ENCODE measurements at regions not wholly inside any gene's neighbourhood (a gene's known extent, or its start where the extent isn't known, plus 50 kb on each side); places are given as distances from the start of the nearest gene placed in this dataset.

DNA sequence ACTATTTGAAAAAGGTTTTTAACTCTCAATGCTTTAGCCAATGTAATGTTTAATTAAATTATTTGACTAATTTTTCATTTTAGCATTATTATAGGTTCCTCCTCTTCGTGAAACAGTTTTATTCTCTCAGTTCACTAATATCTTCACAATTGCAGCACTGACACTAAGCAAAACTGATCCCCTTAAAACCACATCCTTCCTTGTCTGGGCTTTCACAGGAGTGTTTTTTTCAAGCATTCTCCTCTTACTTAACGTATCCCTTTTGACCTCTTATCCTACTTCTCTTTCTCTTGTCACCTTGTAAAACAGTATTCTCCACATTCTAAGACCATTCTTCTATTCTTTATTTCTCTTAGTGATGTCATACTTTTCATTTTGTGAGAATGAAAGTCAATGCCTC lies 112.8 kb downstream of the DSC3 start:
- Mint-ChIP-seq H3K9me3 (no peaks in the 10 kb centered on the region), H3K4me3 (no peak overlapping the region), H3K27ac (no peak overlapping the region), H3K4me1 (ENCODE audit: low read depth) (no peaks in the 10 kb centered on the region), H3K36me3 (ENCODE audit: low read depth) (no peaks in the 10 kb centered on the region), H3K27me3 (ENCODE audit: low read depth) (no peaks in the 10 kb centered on the region)
- intact Hi-C loops (cut with micrococcal nuclease), result no loop called here
- CTCF ChIA-PET, result no interaction called here
- no peak for DNase-seq

DNA sequence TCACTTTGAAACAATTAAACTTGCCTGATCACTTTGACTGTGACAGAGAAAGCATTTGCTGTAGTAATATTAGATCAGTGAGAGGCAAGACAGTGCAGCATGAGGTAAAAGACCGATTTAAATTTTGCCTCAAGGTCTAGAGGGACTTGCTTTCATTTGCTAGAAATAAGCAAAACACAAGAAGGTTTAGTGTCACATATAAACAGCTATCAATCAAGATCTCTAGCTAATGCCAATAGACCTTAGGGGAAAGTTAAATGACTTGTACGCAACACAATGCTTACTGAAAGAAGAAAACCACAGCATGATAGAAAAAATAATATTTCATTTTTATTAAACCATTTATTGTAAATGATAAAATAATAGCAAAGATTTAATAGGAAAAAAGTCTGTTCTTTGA lies 113.5 kb downstream of the DSC3 start:
- Mint-ChIP-seq H3K27ac (no peak overlapping the region), H3K9me3 (no peaks in the 10 kb centered on the region), H3K27me3 (ENCODE audit: low read depth) (no peaks in the 10 kb centered on the region), H3K4me1 (ENCODE audit: low read depth) (no peaks in the 10 kb centered on the region), H3K4me3 (no peak overlapping the region), H3K36me3 (ENCODE audit: low read depth) (no peaks in the 10 kb centered on the region)
- no peak for DNase-seq
- CTCF ChIA-PET, result no interaction called here
- intact Hi-C loops (cut with micrococcal nuclease), result no loop called here

DNA sequence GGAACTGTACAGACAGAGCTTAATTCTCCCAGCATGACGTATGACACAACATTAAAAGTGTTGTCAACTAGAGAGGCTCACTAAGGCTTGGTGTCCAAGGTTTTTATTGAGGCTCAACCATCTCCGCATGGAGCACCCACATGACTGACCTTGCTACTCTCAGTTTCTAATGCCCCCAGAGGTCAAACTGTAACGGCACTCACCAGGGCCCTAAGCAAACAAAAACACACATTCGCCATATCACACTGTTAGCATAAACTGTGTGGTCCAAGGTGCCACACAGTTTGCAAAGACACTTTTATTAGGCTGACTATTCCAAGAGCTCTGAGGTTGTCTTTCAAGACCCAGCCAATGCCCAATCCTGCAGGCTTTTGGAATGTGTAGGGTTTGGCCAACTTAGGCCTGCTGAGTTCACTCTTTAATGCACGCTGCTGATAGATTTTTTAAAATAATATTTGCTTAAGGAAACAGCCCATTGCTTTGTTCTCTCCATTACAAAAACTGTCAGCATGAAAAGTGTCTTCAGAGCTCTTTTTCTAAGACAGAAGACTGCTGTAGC lies 114.9 kb downstream of the DSC3 start:
- no peaks in the 10 kb centered on the region for H3K36me3 Mint-ChIP-seq (ENCODE audit: low read depth)
- no peak overlapping the region for H3K27ac Mint-ChIP-seq
- no peak overlapping the region for H3K4me3 Mint-ChIP-seq
- H3K4me1 Mint-ChIP-seq (ENCODE audit: low read depth), result no peaks in the 10 kb centered on the region
- intact Hi-C loops (cut with micrococcal nuclease), result no loop called here
- H3K27me3 Mint-ChIP-seq (ENCODE audit: low read depth), result no peaks in the 10 kb centered on the region
- H3K9me3 Mint-ChIP-seq, result no peaks in the 10 kb centered on the region
- CTCF ChIA-PET, result no interaction called here
- DNase-seq, result no peak

DNA sequence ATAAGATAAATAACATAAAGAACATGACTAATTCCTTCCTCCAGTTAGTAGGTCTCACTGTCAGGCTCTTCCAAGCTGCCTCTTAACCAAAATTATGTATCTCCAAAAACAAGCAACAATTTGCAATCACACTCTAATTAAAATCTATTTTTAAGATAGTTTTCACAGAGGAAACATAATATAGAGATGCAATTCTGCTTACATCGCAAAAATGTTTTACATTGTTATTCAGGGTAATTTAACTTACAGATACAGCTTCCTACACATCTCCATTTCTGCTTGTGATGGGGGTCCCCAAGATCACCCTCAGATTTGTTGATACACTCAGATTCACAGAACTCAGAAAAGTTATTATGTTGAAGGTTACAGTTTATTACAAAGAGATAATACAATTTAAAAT lies 115.5 kb downstream of the DSC3 start:
- no peak for DNase-seq
- CTCF ChIA-PET, result no interaction called here
- Mint-ChIP-seq H3K27ac (no peak overlapping the region), H3K36me3 (ENCODE audit: low read depth) (no peaks in the 10 kb centered on the region), H3K9me3 (peaks cover 2% of the 10 kb centered on the region), H3K4me3 (no peak overlapping the region), H3K27me3 (ENCODE audit: low read depth) (no peaks in the 10 kb centered on the region), H3K4me1 (ENCODE audit: low read depth) (no peaks in the 10 kb centered on the region)
- intact Hi-C loops (cut with micrococcal nuclease), result no loop called here

DNA sequence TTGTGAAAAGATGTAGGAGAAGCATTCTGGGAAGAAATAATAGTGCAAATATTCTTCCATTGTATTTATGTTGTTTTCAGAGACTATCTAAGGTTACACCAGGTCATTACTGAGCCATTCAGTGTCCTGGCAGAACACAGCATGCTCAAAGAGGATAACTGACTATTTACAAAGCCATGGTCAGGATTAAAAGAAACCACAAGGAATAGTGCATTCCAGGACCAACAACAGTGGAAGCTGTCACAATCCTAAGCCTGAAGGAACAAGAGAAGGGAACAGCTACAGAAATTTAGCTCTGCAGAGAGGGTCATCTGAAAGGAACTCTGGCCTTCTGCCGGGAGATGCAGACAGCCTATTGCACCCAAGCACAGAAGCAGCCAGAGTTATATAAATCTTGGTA lies 116.7 kb downstream of the DSC3 start:
- Mint-ChIP-seq H3K4me1 (ENCODE audit: low read depth) (no peaks in the 10 kb centered on the region), H3K27ac (no peak overlapping the region), H3K4me3 (no peak overlapping the region), H3K36me3 (ENCODE audit: low read depth) (no peaks in the 10 kb centered on the region), H3K27me3 (ENCODE audit: low read depth) (no peaks in the 10 kb centered on the region), H3K9me3 (peaks cover 5% of the 10 kb centered on the region)
- CTCF ChIA-PET, result no interaction called here
- DNase-seq, result no peak
- intact Hi-C loops (cut with micrococcal nuclease), result no loop called here

DNA sequence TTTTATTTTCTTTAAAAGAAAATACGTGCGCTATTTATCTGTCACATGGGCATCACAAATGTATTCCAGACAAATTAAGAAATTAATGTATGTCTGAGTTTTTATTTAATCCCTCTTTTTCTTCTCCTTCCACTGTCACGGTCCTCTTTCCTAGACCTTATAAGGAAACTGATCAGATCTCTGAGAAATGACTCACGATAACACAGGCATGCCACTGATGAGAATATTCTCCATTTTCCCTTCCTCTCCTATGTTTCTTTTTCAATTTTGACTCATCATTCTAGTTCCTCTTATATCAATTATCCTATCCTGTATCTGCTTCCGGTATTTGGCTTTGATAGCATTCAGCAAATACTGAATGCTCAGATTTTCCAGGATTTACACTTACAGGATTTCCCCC lies 121.8 kb downstream of the DSC3 start:
- Mint-ChIP-seq H3K4me1 (ENCODE audit: low read depth) (no peaks in the 10 kb centered on the region), H3K27me3 (ENCODE audit: low read depth) (no peaks in the 10 kb centered on the region), H3K4me3 (no peak overlapping the region), H3K27ac (no peak overlapping the region), H3K9me3 (peaks cover 5% of the 10 kb centered on the region), H3K36me3 (ENCODE audit: low read depth) (no peaks in the 10 kb centered on the region)
- intact Hi-C loops (cut with micrococcal nuclease), result no loop called here
- CTCF ChIA-PET, result no interaction called here
- no peak for DNase-seq

DNA sequence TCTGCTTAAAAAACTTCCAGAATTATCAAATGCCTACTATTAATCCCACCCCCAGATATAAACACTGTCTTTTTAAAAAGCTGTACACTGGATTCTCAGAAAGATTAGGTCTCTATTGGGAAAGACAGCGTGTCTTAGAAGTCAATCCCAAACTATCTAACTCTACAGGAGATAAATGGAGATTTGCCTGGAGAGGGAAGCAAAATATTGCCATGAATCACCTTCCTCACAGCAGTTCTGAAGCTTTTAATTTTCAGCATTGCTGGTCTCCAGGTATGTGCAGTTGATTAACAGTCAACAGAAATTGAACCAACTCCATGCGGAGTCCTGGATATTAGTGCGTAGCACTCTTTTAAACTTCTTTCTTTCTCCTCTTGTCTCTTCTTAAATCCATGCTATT lies 122.2 kb downstream of the DSC3 start:
- intact Hi-C loops (cut with micrococcal nuclease), result no loop called here
- Mint-ChIP-seq H3K36me3 (ENCODE audit: low read depth) (no peaks in the 10 kb centered on the region), H3K9me3 (peaks cover 5% of the 10 kb centered on the region), H3K27ac (no peak overlapping the region), H3K4me3 (no peak overlapping the region), H3K27me3 (ENCODE audit: low read depth) (no peaks in the 10 kb centered on the region), H3K4me1 (ENCODE audit: low read depth) (no peaks in the 10 kb centered on the region)
- DNase-seq, result no peak
- CTCF ChIA-PET, result no interaction called here

DNA sequence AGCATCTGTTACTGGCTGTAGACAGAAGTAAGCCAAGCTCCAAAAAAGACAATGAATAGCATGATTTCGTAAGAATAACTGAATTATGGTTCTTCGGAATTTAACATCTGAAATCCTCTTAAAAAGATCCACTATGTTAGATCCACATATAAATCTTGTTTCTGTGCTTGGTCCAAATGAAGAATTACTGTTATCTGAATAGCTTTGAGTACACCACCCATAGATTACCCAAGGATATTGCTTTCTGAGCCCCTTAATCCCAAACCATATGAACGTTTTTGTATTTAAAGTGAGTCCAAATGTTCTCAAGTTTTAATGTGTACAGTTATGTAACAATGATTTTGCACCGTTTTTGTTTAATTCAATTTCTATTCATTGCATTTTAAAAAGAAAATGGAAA lies 124.9 kb downstream of the DSC3 start:
- intact Hi-C loops (cut with micrococcal nuclease), result no loop called here
- no peaks in the 10 kb centered on the region for H3K36me3 Mint-ChIP-seq (ENCODE audit: low read depth)
- H3K27ac Mint-ChIP-seq, result no peak overlapping the region
- H3K4me3 Mint-ChIP-seq, result no peak overlapping the region
- no peaks in the 10 kb centered on the region for H3K27me3 Mint-ChIP-seq (ENCODE audit: low read depth)
- no peaks in the 10 kb centered on the region for H3K4me1 Mint-ChIP-seq (ENCODE audit: low read depth)
- CTCF ChIA-PET, result no interaction called here
- DNase-seq, result no peak
- H3K9me3 Mint-ChIP-seq, result peaks cover 5% of the 10 kb centered on the region

DNA sequence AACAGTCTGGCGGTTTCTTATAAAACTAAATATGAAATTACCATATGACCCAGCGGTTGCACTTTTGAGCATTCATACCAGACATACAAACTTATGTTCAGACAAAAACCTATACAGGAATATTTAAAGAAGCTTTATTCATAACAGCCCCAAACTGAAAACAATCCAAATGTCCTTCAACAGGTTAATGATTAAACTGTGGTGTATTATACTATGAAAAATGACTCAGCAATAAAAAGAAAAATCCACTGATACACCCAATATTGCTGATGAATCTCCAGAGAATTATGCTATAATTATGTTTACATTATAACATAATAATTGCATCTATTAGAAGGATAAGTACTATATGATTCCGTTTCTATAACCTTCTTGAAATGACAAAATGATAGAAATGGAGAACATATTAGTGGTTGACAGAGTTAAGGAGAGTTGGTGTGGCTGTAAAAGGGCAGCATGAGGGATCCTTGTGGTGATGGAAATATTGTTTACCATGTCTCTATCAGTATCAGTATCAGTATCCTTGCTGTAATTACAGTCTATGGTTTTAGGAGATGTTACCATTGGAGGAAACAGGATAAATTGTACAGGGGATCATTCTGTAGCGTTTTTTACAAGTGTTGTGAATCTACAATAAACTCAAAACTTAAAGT lies 127.1 kb downstream of the DSC3 start:
- Mint-ChIP-seq H3K9me3 (peaks cover 1% of the 10 kb centered on the region), H3K4me3 (no peak overlapping the region), H3K36me3 (ENCODE audit: low read depth) (no peaks in the 10 kb centered on the region), H3K4me1 (ENCODE audit: low read depth) (no peaks in the 10 kb centered on the region), H3K27ac (no peak overlapping the region), H3K27me3 (ENCODE audit: low read depth) (no peaks in the 10 kb centered on the region)
- CTCF ChIA-PET, result no interaction called here
- no peak for DNase-seq
- intact Hi-C loops (cut with micrococcal nuclease), result no loop called here

DNA sequence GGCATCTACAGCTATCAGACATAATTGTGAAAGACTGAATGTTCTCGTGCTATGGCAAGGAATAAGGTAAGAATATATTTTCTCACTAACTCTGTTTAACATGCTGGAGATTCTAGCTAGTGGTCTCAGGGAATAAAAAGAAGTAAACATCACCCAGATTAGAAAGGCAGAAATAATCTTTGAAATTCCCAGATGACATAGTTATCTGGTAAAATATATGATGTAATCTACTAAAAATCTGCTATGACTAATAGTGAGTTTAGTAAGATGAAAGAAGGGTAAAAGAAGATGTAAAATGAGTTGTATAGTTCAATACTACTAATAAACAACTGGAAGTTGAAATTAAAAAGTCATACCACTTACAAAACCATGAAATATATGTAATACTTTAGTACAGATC lies 134.2 kb downstream of the DSC3 start:
- Mint-ChIP-seq H3K9me3 (peaks cover 4% of the 10 kb centered on the region), H3K27ac (no peak overlapping the region)
- intact Hi-C loops (cut with micrococcal nuclease), result no loop called here

DNA sequence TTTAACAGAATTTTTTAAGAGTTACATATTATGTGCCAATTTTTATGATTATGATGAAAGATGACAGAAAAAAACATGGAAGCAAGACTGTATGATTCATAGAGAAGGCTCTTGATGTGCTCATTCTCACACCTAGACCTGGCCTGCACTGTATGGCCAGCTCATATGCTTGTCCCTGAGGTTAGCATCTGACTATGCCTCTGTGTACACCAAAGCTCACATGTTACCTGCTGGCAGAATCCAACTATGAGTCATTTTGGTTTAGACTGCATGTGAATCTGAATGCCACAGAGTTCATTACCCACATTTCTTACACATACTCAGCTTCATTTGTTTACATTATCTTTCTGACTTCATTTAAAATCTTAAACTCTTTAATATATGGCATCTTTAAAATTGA lies 139.0 kb downstream of the DSC3 start:
- Mint-ChIP-seq H3K9me3 (peaks cover 5% of the 10 kb centered on the region), H3K27me3 (ENCODE audit: low read depth) (no peaks in the 10 kb centered on the region), H3K4me1 (ENCODE audit: low read depth) (no peaks in the 10 kb centered on the region), H3K27ac (no peak overlapping the region), H3K36me3 (ENCODE audit: low read depth) (no peaks in the 10 kb centered on the region), H3K4me3 (no peak overlapping the region)
- intact Hi-C loops (cut with micrococcal nuclease), result no loop called here
- CTCF ChIA-PET, result no interaction called here
- DNase-seq, result no peak

More for the DNA sequence above, 134.2 kb downstream of the DSC3 start:
- H3K36me3 Mint-ChIP-seq (ENCODE audit: low read depth), result no peaks in the 10 kb centered on the region
- H3K4me3 Mint-ChIP-seq, result no peak overlapping the region
- no peaks in the 10 kb centered on the region for H3K4me1 Mint-ChIP-seq (ENCODE audit: low read depth)
- no peak for DNase-seq
- CTCF ChIA-PET, result no interaction called here
- H3K27me3 Mint-ChIP-seq (ENCODE audit: low read depth), result no peaks in the 10 kb centered on the region

DNA sequence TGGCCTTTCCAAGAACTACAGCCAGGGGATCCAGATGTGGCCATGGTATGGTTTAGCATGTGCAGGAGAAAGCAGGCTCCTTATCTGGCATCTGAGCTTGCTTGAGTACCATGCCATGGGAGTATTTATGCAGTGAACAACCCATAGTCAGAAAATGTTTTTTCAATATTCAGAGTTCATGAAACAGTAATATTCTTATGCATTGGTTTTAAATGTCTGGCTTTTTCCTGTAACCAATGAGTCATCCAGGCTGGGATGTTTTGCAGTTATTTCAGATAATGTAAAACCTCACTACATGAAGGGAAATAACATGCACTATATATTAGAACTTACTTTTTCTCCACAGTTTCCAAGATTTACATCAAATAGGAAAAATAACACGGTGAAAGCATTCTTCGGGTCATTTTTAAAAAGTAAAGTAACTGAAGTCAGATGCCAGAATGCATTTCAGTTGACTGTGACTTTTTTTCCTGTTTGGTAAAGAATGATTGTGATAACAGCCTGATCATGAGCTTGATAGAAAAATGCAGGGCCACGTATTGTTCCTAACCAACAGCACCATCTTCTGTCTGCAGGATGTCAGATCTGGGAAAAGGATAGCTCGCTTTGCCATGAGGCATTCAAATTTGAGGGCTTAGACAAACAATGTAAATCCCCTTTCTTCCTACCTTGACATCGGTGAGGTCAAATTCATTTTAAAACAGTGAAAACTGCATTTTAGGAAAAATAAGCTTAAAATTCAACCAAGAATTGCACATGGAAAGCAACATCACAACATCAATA lies 152.8 kb downstream of the DSC3 start:
- Mint-ChIP-seq H3K27me3 (ENCODE audit: low read depth) (no peaks in the 10 kb centered on the region), H3K4me3 (no peak overlapping the region), H3K4me1 (ENCODE audit: low read depth) (no peaks in the 10 kb centered on the region), H3K27ac (no peak overlapping the region), H3K9me3 (peaks cover 1% of the 10 kb centered on the region), H3K36me3 (ENCODE audit: low read depth) (no peaks in the 10 kb centered on the region)
- CTCF ChIA-PET, result interaction anchor here (0.7 kb wide), 1 partner anchor 659 kb away, joined by 3 read pairs; no protein-coding TSS in a partner anchor
- intact Hi-C loops (cut with micrococcal nuclease), result no loop called here
- no peak for DNase-seq

DNA sequence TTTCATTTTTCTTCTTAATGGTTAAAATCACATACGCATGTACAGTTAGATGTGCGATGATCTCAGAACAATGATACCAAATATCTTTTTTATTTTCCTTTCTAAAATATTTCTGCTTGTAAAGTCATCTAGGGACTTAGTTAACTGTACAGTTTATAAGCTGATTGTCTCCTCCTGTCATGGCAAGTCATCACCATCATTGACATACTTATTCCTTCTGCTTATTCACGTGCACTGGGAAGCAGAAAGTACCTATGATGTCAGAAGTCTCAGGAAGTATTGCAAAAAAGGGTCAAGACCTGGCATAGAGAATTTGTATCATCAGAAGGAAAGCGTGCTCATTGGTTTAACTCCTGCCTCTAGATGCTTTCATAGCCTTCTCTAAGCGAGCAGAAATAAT lies 154.2 kb downstream of the DSC3 start:
- CTCF ChIA-PET, result no interaction called here
- no peaks in the 10 kb centered on the region for H3K4me1 Mint-ChIP-seq (ENCODE audit: low read depth)
- no peak overlapping the region for H3K4me3 Mint-ChIP-seq
- peaks cover 1% of the 10 kb centered on the region for H3K9me3 Mint-ChIP-seq
- H3K36me3 Mint-ChIP-seq (ENCODE audit: low read depth), result no peaks in the 10 kb centered on the region
- no peak overlapping the region for H3K27ac Mint-ChIP-seq
- H3K27me3 Mint-ChIP-seq (ENCODE audit: low read depth), result no peaks in the 10 kb centered on the region
- intact Hi-C loops (cut with micrococcal nuclease), result no loop called here
- no peak for DNase-seq

Measured in activated naive CD4-positive, alpha-beta T cell treated with anti-CD3 and anti-CD28 coated beads for 36 hours (primary cell).